OCI-LY1 (cell line): ENCODE measurements at regions not wholly inside any gene's neighbourhood (a gene's known extent, or its start where the extent isn't known, plus 50 kb on each side); places are given as distances from the start of the nearest gene placed in this dataset.

Experiments used
- H2AFZ ChIP-seq: fragments of 200-600 bp; sonication (generic), shearing (Covaris generic); 2 replicates; pipeline ENCODE4 v1.6.0; 2014; ENCODE audit warnings: antibody characterized with exemption, mild to moderate bottlenecking, low read length
- H3F3A ChIP-seq: fragments of 200-600 bp; sonication (generic), shearing (Covaris generic); 2 replicates; pipeline ENCODE4 v1.6.0; 2014; ENCODE audit warnings: mild to moderate bottlenecking, antibody characterized with exemption, low read length, moderate library complexity; ENCODE audit not compliant: insufficient read depth
- H3K27ac ChIP-seq: fragments of 200-600 bp; sonication (generic); 2 replicates; pipeline ENCODE4 v1.5.1; 2014; ENCODE audit warnings: low read length, mixed run types, mild to moderate bottlenecking, low read depth; ENCODE audit not compliant: poor library complexity, severe bottlenecking
- H3K27me3 ChIP-seq: fragments of 200-600 bp; sonication (generic); 2 replicates; pipeline ENCODE4 v1.6.0; 2014; ENCODE audit warnings: antibody characterized with exemption, mild to moderate bottlenecking, low read length, moderate library complexity; ENCODE audit not compliant: insufficient read depth
- H3K36me3 ChIP-seq: fragments of 200-600 bp; sonication (generic); 2 replicates; pipeline ENCODE4 v1.6.1; 2014; ENCODE audit warnings: mild to moderate bottlenecking, antibody characterized with exemption, low read length, moderate library complexity, mixed read lengths; ENCODE audit not compliant: insufficient read depth
- H3K4me1 ChIP-seq: fragments of 200-600 bp; sonication (generic); 2 replicates; pipeline ENCODE4 v1.5.1; 2014; ENCODE audit warnings: mild to moderate bottlenecking, low read length, moderate library complexity; ENCODE audit not compliant: insufficient read depth, severe bottlenecking
- H3K4me2 ChIP-seq: fragments of 200-600 bp; sonication (generic), shearing (Covaris generic); 2 replicates; pipeline ENCODE4 v1.6.1; 2014; ENCODE audit warnings: low read length
- H3K4me3 ChIP-seq: fragments of 200-600 bp; sonication (generic); 2 replicates; pipeline ENCODE4 v1.5.1; 2014; ENCODE audit warnings: low read length, low read depth, mild to moderate bottlenecking, mixed read lengths; ENCODE audit not compliant: poor library complexity, severe bottlenecking
- H3K79me2 ChIP-seq: fragments of 200-600 bp; shearing (Covaris generic); 2 replicates; pipeline ENCODE4 v1.6.1; 2016; ENCODE audit warnings: mixed run types, low read length, mixed read lengths; ENCODE audit not compliant: insufficient read depth
- H3K9ac ChIP-seq: fragments of 200-600 bp; sonication (generic), shearing (Covaris generic); 2 replicates; pipeline ENCODE4 v1.6.1; 2014; ENCODE audit warnings: mild to moderate bottlenecking, low read length, mixed read lengths
- H3K9me2 ChIP-seq: fragments of 200-600 bp; sonication (generic), shearing (Covaris generic); 2 replicates; pipeline ENCODE4 v1.6.1; 2014; ENCODE audit warnings: low read depth, mild to moderate bottlenecking, low read length, mixed read lengths
- H3K9me3 ChIP-seq: fragments of 200-600 bp; shearing (Covaris generic); 2 replicates; pipeline ENCODE4 v1.6.1; 2014; ENCODE audit warnings: low read length, mixed read lengths
- H4K20me1 ChIP-seq: fragments of 200-600 bp; sonication (generic), shearing (Covaris generic); 2 replicates; pipeline ENCODE4 v1.6.0; 2016; ENCODE audit warnings: mild to moderate bottlenecking, low read length; ENCODE audit not compliant: insufficient read depth
- CTCF ChIP-seq: fragments of 200-600 bp; sonication (generic), shearing (Covaris generic); IDR thresholded peaks from 2 replicates; pipeline ENCODE4 v1.5.1; 2017; ENCODE audit warnings: mild to moderate bottlenecking, antibody characterized with exemption, low read length, moderate library complexity, mixed read lengths
- EZH2 ChIP-seq: fragments of 200-600 bp; sonication (generic), shearing (Covaris generic); IDR thresholded peaks from 2 replicates; pipeline ENCODE4 v1.8.0; 2017; ENCODE audit warnings: borderline replicate concordance, mixed run types, mild to moderate bottlenecking, antibody characterized with exemption, low read length, moderate library complexity, mixed read lengths

- no peak for TF ChIP-seq EZH2
- Histone ChIP-seq H2AFZ (no peak overlapping the region), H3K9me3 (no peaks in the 10 kb centered on the region), H3K9me2 (no peaks in the 10 kb centered on the region), H3K4me2 (no peak overlapping the region), H3K9ac (no peak overlapping the region), H3K4me3 (no peak overlapping the region), H3F3A (no peaks in the 10 kb centered on the region), H3K79me2 (no peaks in the 10 kb centered on the region), H3K4me1 (no peaks in the 10 kb centered on the region), H3K27ac (no peak overlapping the region), H3K27me3 (no peaks in the 10 kb centered on the region), H3K36me3 (no peaks in the 10 kb centered on the region), H4K20me1 (no peaks in the 10 kb centered on the region)
Measured at GRCh38 chr3:82287562-82287961, 526.1 kb upstream of the GBE1 start.

- Histone ChIP-seq H3K27ac (no peak overlapping the region), H3K79me2 (no peaks in the 10 kb centered on the region), H4K20me1 (no peaks in the 10 kb centered on the region), H3K4me3 (no peak overlapping the region), H3K9me2 (no peaks in the 10 kb centered on the region), H2AFZ (no peak overlapping the region), H3F3A (no peaks in the 10 kb centered on the region), H3K4me2 (no peak overlapping the region), H3K9me3 (no peaks in the 10 kb centered on the region), H3K27me3 (no peaks in the 10 kb centered on the region), H3K4me1 (no peaks in the 10 kb centered on the region), H3K9ac (no peak overlapping the region), H3K36me3 (no peaks in the 10 kb centered on the region)
- no peak for TF ChIP-seq EZH2
Measured at GRCh38 chr3:82281205-82281604, 519.8 kb upstream of the GBE1 start.

- no peak for TF ChIP-seq EZH2
- no peak for TF ChIP-seq CTCF
- Histone ChIP-seq H3K27me3 (no peaks in the 10 kb centered on the region), H3K9me3 (no peaks in the 10 kb centered on the region), H4K20me1 (no peaks in the 10 kb centered on the region), H3K9me2 (no peaks in the 10 kb centered on the region), H2AFZ (no peak overlapping the region), H3K4me1 (no peaks in the 10 kb centered on the region), H3K9ac (no peak overlapping the region), H3K4me3 (no peak overlapping the region), H3K36me3 (no peaks in the 10 kb centered on the region), H3K27ac (no peak overlapping the region), H3K4me2 (no peak overlapping the region), H3K79me2 (no peaks in the 10 kb centered on the region), H3F3A (no peaks in the 10 kb centered on the region)
Measured at GRCh38 chr3:82276992-82277391, 515.5 kb upstream of the GBE1 start.

GRCh38 chr3:82274897-82275296, 513.5 kb upstream of the GBE1 start:
- H3K9me3 ChIP-seq: no peaks in the 10 kb centered on the region
- no peak overlapping the region for H2AFZ ChIP-seq
- H3K27me3 ChIP-seq: no peaks in the 10 kb centered on the region

More at GRCh38 chr3:82274897-82275296, 513.5 kb upstream of the GBE1 start:
- Histone ChIP-seq H3K9ac (no peak overlapping the region), H3K4me2 (no peak overlapping the region), H3K9me2 (no peaks in the 10 kb centered on the region), H3K27ac (no peak overlapping the region), H3K79me2 (no peaks in the 10 kb centered on the region), H3K36me3 (no peaks in the 10 kb centered on the region), H4K20me1 (no peaks in the 10 kb centered on the region), H3K4me3 (no peak overlapping the region), H3F3A (no peaks in the 10 kb centered on the region), H3K4me1 (no peaks in the 10 kb centered on the region)
- TF ChIP-seq CTCF (no peak), EZH2 (no peak)
